ENCODE measurements at regions not wholly inside any gene's neighbourhood (a gene's known extent, or its start where the extent isn't known, plus 50 kb on each side); places are given as distances from the start of the nearest gene placed in this dataset.

DNA sequence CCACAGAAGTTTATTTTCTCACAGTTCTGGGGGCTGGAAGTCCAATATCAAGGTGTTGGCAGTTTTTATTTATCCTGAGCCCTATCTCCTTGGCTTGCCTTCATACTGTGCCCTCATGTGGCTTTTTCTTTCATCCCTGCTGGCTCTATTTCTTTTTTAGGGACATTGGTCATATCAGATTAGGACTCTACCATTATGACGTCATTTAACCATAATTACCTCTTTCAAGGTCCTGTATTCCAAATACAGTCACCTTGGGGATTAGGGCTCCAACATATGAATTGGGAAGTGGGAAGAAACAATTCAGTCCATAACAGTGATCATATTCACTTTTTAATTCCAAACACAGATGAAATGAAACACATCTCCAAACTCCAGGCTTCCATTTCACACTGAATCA lies 286.0 kb downstream of the SUCLG1 start:
- no peak for ATAC-seq
- no TSS peak for BruUV-seq (replicated peaks)
- Histone ChIP-seq H3K9me1 (ENCODE audit: control insufficient read depth, insufficient read depth, low read length) (no peaks in the 10 kb centered on the region), H3K9ac (ENCODE audit: insufficient read depth in 1 of 2, low read depth in 2 of 2, low read length in 2 of 2) (no peak overlapping the region), H3K4me1 (replicated peaks in 1 of 2; ENCODE audit: control insufficient read depth in 2 of 2, insufficient read depth in 2 of 2, low read length in 2 of 2) (no peaks in the 10 kb centered on the region), H3K27ac (ENCODE audit: extremely low read depth, low read depth, low read length) (no peak overlapping the region), H3K4me2 (ENCODE audit: insufficient read depth, low read length) (no peak overlapping the region), H3K36me3 (ENCODE audit: control insufficient read depth, insufficient read depth, low read length) (no peaks in the 10 kb centered on the region), H2AFZ (ENCODE audit: low read depth, low read length) (no peak overlapping the region), H4K20me1 (replicated peaks; ENCODE audit: control insufficient read depth, insufficient read depth, low read length) (no peaks in the 10 kb centered on the region), H3K9me3 (replicated peaks; ENCODE audit: control insufficient read depth, insufficient read depth, low read depth, low read length) (no peaks in the 10 kb centered on the region), H3K27me3 (ENCODE audit: control insufficient read depth in 2 of 2, insufficient read depth in 2 of 2, low read length in 2 of 2) (no peaks in the 10 kb centered on the region; a peak in 1 of 5 replicates), H3K79me2 (ENCODE audit: control insufficient read depth, insufficient read depth, low read length) (no peaks in the 10 kb centered on the region), H3K4me3 (no peak overlapping the region)
- no peak for DNase-seq (ENCODE audit: extremely low read depth in 1 of 4, low spot score in 3 of 4)
- ChIA-PET CTCF (ENCODE audit: low intra/inter-chr PET ratio) (no interaction called here), POLR2A (no interaction called here)
- TF ChIP-seq ZNF384 (IDR thresholded peaks at IDR 0.05; ENCODE audit: low read depth, low read length) (no peak), ATF7 (IDR thresholded peaks at IDR 0.05) (0 out of 2 replicates have a peak, but pooled peaks have one; percentile 35)
- TF ChIP-seq, protein P1, sequence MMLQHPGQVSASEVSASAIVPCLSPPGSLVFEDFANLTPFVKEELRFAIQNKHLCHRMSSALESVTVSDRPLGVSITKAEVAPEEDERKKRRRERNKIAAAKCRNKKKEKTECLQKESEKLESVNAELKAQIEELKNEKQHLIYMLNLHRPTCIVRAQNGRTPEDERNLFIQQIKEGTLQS (IDR thresholded peaks at IDR 0.05) = peak; percentile 64; the same call in 1 of the 2 replicates
- TF ChIP-seq, protein P1 (CRISPR knock-in tag; conservative IDR thresholded peaks at IDR 0.05) = no peak
- no peak for FAIRE-seq
- WGBS (ENCODE audit: insufficient coverage, low coverage, missing lambda C conversion rate) = 0% methylated on average over 1 of the region's 1 CpG
- intact Hi-C loops (cut with micrococcal nuclease) (no loop called here), in situ Hi-C loops (cut with MboI) (no loop called here)

DNA sequence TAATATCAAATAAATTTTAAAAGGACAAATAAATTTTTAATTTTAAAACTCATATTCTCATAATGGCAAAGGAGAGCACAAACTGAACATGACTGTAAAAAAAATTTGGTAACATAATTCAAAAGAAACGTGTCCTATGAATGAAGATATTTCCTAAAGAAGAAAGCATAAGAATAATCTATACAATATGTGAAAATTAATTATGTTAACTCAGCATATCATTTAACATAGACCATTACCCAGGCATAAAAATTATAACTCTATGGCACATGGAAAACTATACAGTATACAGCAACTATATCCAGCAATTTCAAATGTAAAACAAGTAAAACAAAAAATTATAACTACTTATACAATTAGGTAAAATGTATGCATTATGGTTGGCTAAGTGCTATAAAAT lies 288.1 kb downstream of the SUCLG1 start:
- Histone ChIP-seq H2AFZ (ENCODE audit: low read depth, low read length) (no peak overlapping the region), H3K9me1 (ENCODE audit: control insufficient read depth, insufficient read depth, low read length) (no peaks in the 10 kb centered on the region), H3K27me3 (ENCODE audit: control insufficient read depth in 2 of 2, insufficient read depth in 2 of 2, low read length in 2 of 2) (no peaks in the 10 kb centered on the region), H3K4me2 (ENCODE audit: insufficient read depth, low read length) (no peak overlapping the region), H3K4me3 (no peak overlapping the region), H3K36me3 (ENCODE audit: control insufficient read depth, insufficient read depth, low read length) (no peaks in the 10 kb centered on the region), H3K27ac (ENCODE audit: extremely low read depth, low read depth, low read length) (no peak overlapping the region), H3K9me3 (replicated peaks; ENCODE audit: control insufficient read depth, insufficient read depth, low read depth, low read length) (no peaks in the 10 kb centered on the region), H3K4me1 (replicated peaks in 1 of 2; ENCODE audit: control insufficient read depth in 2 of 2, insufficient read depth in 2 of 2, low read length in 2 of 2) (no peaks in the 10 kb centered on the region), H3K79me2 (ENCODE audit: control insufficient read depth, insufficient read depth, low read length) (no peaks in the 10 kb centered on the region), H3K9ac (ENCODE audit: insufficient read depth in 1 of 2, low read depth in 2 of 2, low read length in 2 of 2) (no peak overlapping the region), H4K20me1 (replicated peaks; ENCODE audit: control insufficient read depth, insufficient read depth, low read length) (no peaks in the 10 kb centered on the region)
- ATAC-seq (no peak), FAIRE-seq (no peak), DNase-seq (ENCODE audit: extremely low read depth in 1 of 4, low spot score in 3 of 4) (no peak)
- ChIA-PET POLR2A (no interaction called here), CTCF (ENCODE audit: low intra/inter-chr PET ratio) (no interaction called here)
- in situ Hi-C loops (cut with MboI) (no loop called here), intact Hi-C loops (cut with micrococcal nuclease) (no loop called here)
- BruUV-seq (replicated peaks) = no TSS peak
- TF ChIP-seq ZNF785 (CRISPR knock-in tag; IDR thresholded peaks at IDR 0.05) (no peak), ZNF232 (CRISPR knock-in tag; IDR thresholded peaks at IDR 0.05) (no peak), ZNF316 (IDR thresholded peaks at IDR 0.05) (peak; percentile 81), C11orf30 (IDR thresholded peaks at IDR 0.05; ENCODE audit: low read depth) (peak; percentile 45)
- TF ChIP-seq, protein P2, sequence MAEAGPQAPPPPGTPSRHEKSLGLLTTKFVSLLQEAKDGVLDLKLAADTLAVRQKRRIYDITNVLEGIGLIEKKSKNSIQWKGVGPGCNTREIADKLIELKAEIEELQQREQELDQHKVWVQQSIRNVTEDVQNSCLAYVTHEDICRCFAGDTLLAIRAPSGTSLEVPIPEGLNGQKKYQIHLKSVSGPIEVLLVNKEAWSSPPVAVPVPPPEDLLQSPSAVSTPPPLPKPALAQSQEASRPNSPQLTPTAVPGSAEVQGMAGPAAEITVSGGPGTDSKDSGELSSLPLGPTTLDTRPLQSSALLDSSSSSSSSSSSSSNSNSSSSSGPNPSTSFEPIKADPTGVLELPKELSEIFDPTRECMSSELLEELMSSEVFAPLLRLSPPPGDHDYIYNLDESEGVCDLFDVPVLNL (CRISPR knock-in tag; IDR thresholded peaks at IDR 0.05; ENCODE audit: low read depth) = no peak
- TF ChIP-seq, protein P3, sequence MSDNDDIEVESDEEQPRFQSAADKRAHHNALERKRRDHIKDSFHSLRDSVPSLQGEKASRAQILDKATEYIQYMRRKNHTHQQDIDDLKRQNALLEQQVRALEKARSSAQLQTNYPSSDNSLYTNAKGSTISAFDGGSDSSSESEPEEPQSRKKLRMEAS (CRISPR knock-in tag; IDR thresholded peaks at IDR 0.05) = no peak
- WGBS (ENCODE audit: insufficient coverage, low coverage, missing lambda C conversion rate) = 0% methylated on average over 1 of the region's 1 CpG
